IPS-18a (cell line): ENCODE measurements at regions not wholly inside any gene's neighbourhood (a gene's known extent, or its start where the extent isn't known, plus 50 kb on each side); places are given as distances from the start of the nearest gene placed in this dataset.
"Not testable (repeated sequence)": the region's sequence is repeated elsewhere in the genome, so short reads cannot be mapped to it uniquely, and the experiment has no call there.

Experiments used
- H3K27ac ChIP-seq: one replicate; pipeline ENCODE4 v1.5.1; 2013; ENCODE audit warnings: low read length
- H3K27me3 ChIP-seq: one replicate; pipeline ENCODE4 v1.6.1; 2013; ENCODE audit warnings: mild to moderate bottlenecking, low read length; ENCODE audit not compliant: control insufficient read depth, insufficient read depth
- H3K36me3 ChIP-seq: one replicate; pipeline ENCODE4 v1.6.1; 2013; ENCODE audit warnings: low read depth, low read length; ENCODE audit not compliant: control insufficient read depth
- H3K4me1 ChIP-seq: one replicate; pipeline ENCODE4 v1.6.1; 2013; ENCODE audit warnings: low read depth, low read length; ENCODE audit not compliant: control insufficient read depth
- H3K4me3 ChIP-seq: one replicate; pipeline ENCODE4 v1.5.1; 2013; ENCODE audit warnings: low read length
- H3K9ac ChIP-seq: one replicate; pipeline ENCODE4 v1.6.1; 2013; ENCODE audit warnings: mild to moderate bottlenecking, low read length, moderate library complexity
- H3K9me3 ChIP-seq: one replicate; pipeline ENCODE4 v1.6.1; 2013; ENCODE audit warnings: low read depth, low read length; ENCODE audit not compliant: control insufficient read depth

GRCh38 chr4:14167876-14168510 is 540.5 kb upstream of the BOD1L1 start:
- H3K27ac ChIP-seq, result peak overlapping the region; percentile 0
- H3K9me3 ChIP-seq, result no peaks in the 10 kb centered on the region
- H3K9ac ChIP-seq, result no peak overlapping the region
- H3K4me1 ChIP-seq, result peaks cover 19% of the 10 kb centered on the region
- no peaks in the 10 kb centered on the region for H3K36me3 ChIP-seq
- no peak overlapping the region for H3K4me3 ChIP-seq
- no peaks in the 10 kb centered on the region for H3K27me3 ChIP-seq

- Histone ChIP-seq H3K4me1 (peaks cover 19% of the 10 kb centered on the region), H3K4me3 (no peak overlapping the region), H3K27ac (no peak overlapping the region), H3K27me3 (no peaks in the 10 kb centered on the region), H3K36me3 (no peaks in the 10 kb centered on the region), H3K9me3 (no peaks in the 10 kb centered on the region), H3K9ac (no peak overlapping the region)
Measured at GRCh38 chr4:14168919-14169318, 541.4 kb upstream of the BOD1L1 start.

GRCh38 chr4:14169460-14169859 is 541.9 kb upstream of the BOD1L1 start:
- Histone ChIP-seq H3K9me3 (no peaks in the 10 kb centered on the region), H3K4me1 (peaks cover 19% of the 10 kb centered on the region), H3K36me3 (no peaks in the 10 kb centered on the region), H3K9ac (no peak overlapping the region), H3K27me3 (no peaks in the 10 kb centered on the region), H3K4me3 (no peak overlapping the region), H3K27ac (no peak overlapping the region)

GRCh38 chr4:14169940-14170339 is 542.4 kb upstream of the BOD1L1 start:
- not testable (repeated sequence) for H3K9me3 ChIP-seq, H3K36me3 ChIP-seq, H3K9ac ChIP-seq, H3K4me3 ChIP-seq, H3K27ac ChIP-seq, H3K27me3 ChIP-seq
- peaks cover 18% of the 10 kb centered on the region for H3K4me1 ChIP-seq

GRCh38 chr4:14176613-14177012 is 549.1 kb upstream of the BOD1L1 start:
- H3K9ac ChIP-seq, result no peak overlapping the region
- H3K27me3 ChIP-seq, result no peaks in the 10 kb centered on the region
- no peak overlapping the region for H3K4me3 ChIP-seq
- H3K36me3 ChIP-seq, result no peaks in the 10 kb centered on the region
- H3K4me1 ChIP-seq, result peaks cover 17% of the 10 kb centered on the region
- no peak overlapping the region for H3K27ac ChIP-seq
- H3K9me3 ChIP-seq, result no peaks in the 10 kb centered on the region

GRCh38 chr4:14177987-14178386 is 550.5 kb upstream of the BOD1L1 start:
- no peaks in the 10 kb centered on the region for H3K9me3 ChIP-seq
- no peak overlapping the region for H3K9ac ChIP-seq
- no peaks in the 10 kb centered on the region for H3K27me3 ChIP-seq
- no peak overlapping the region for H3K27ac ChIP-seq
- H3K4me3 ChIP-seq, result no peak overlapping the region
- H3K4me1 ChIP-seq, result peaks cover 18% of the 10 kb centered on the region
- H3K36me3 ChIP-seq, result no peaks in the 10 kb centered on the region

- no peak overlapping the region for H3K4me3 ChIP-seq
- H3K9ac ChIP-seq, result no peak overlapping the region
- H3K27me3 ChIP-seq, result no peaks in the 10 kb centered on the region
- peaks cover 18% of the 10 kb centered on the region for H3K4me1 ChIP-seq
- H3K27ac ChIP-seq, result no peak overlapping the region
- no peaks in the 10 kb centered on the region for H3K36me3 ChIP-seq
- no peaks in the 10 kb centered on the region for H3K9me3 ChIP-seq
Measured at GRCh38 chr4:14178421-14178820, 550.9 kb upstream of the BOD1L1 start.

GRCh38 chr4:14180166-14180565 is 552.6 kb upstream of the BOD1L1 start:
- no peaks in the 10 kb centered on the region for H3K9me3 ChIP-seq
- no peak overlapping the region for H3K4me3 ChIP-seq
- H3K4me1 ChIP-seq, result peaks cover 18% of the 10 kb centered on the region
- H3K9ac ChIP-seq, result no peak overlapping the region
- H3K27ac ChIP-seq, result no peak overlapping the region
- H3K27me3 ChIP-seq, result no peaks in the 10 kb centered on the region
- H3K36me3 ChIP-seq, result no peaks in the 10 kb centered on the region

GRCh38 chr4:14180983-14181601 is 553.6 kb upstream of the BOD1L1 start:
- no peak overlapping the region for H3K27ac ChIP-seq
- no peaks in the 10 kb centered on the region for H3K36me3 ChIP-seq
- H3K27me3 ChIP-seq, result no peaks in the 10 kb centered on the region
- H3K9me3 ChIP-seq, result no peaks in the 10 kb centered on the region
- H3K4me1 ChIP-seq, result peaks cover 14% of the 10 kb centered on the region
- H3K4me3 ChIP-seq, result no peak overlapping the region
- no peak overlapping the region for H3K9ac ChIP-seq

- Histone ChIP-seq H3K9me3 (no peaks in the 10 kb centered on the region), H3K36me3 (no peaks in the 10 kb centered on the region), H3K4me3 (no peak overlapping the region), H3K4me1 (peaks cover 14% of the 10 kb centered on the region), H3K27ac (no peak overlapping the region), H3K27me3 (no peaks in the 10 kb centered on the region), H3K9ac (no peak overlapping the region)
Measured at GRCh38 chr4:14182148-14182547, 554.6 kb upstream of the BOD1L1 start.

GRCh38 chr4:14184265-14184664 is 556.7 kb upstream of the BOD1L1 start:
- Histone ChIP-seq H3K9me3 (no peaks in the 10 kb centered on the region), H3K36me3 (no peaks in the 10 kb centered on the region), H3K4me1 (peaks cover 3% of the 10 kb centered on the region), H3K9ac (no peak overlapping the region), H3K4me3 (no peak overlapping the region), H3K27ac (no peak overlapping the region), H3K27me3 (no peaks in the 10 kb centered on the region)

- Histone ChIP-seq H3K9ac (no peak overlapping the region), H3K4me1 (peaks cover 3% of the 10 kb centered on the region), H3K27me3 (no peaks in the 10 kb centered on the region), H3K27ac (no peak overlapping the region), H3K36me3 (no peaks in the 10 kb centered on the region), H3K9me3 (no peaks in the 10 kb centered on the region), H3K4me3 (no peak overlapping the region)
Measured at GRCh38 chr4:14184767-14185166, 557.2 kb upstream of the BOD1L1 start.
